Calu3 (cell line): ENCODE measurements at regions not wholly inside any gene's neighbourhood (a gene's known extent, or its start where the extent isn't known, plus 50 kb on each side); places are given as distances from the start of the nearest gene placed in this dataset.

Experiments used
- BruUV-seq: library from RNA; stranded (reverse); fragments of 400-500 nt; replicated peaks from 2 replicates; lab custom pipeline; 2021; lab: Mats Ljungman, UMichigan
- CTCF ChIA-PET: fragments of 300-600 bp; sonication (Branson Sonifier 250); formaldehyde crosslinking; loops from one replicate; lab custom pipeline; 2022; ENCODE audit warnings: antibody characterized with exemption; lab: Charles Lee
- DNase-seq: peaks from one replicate; pipeline ENCODE4 v3.0.0; 2022
- H3K27ac Mint-ChIP-seq: one replicate; pipeline ENCODE4 v1.8.0; 2022; ENCODE audit warnings: mixed read lengths; ENCODE audit not compliant: unreplicated experiment
- H3K27me3 Mint-ChIP-seq: one replicate; pipeline ENCODE4 v1.8.0; 2022; ENCODE audit warnings: mixed read lengths; ENCODE audit not compliant: unreplicated experiment
- H3K36me3 Mint-ChIP-seq: one replicate; pipeline ENCODE4 v1.8.0; 2022; ENCODE audit warnings: mild to moderate bottlenecking, moderate library complexity, mixed read lengths; ENCODE audit not compliant: insufficient read depth, unreplicated experiment
- H3K4me1 Mint-ChIP-seq: one replicate; pipeline ENCODE4 v1.8.0; 2022; ENCODE audit warnings: mild to moderate bottlenecking, low read depth, mixed read lengths; ENCODE audit not compliant: unreplicated experiment
- H3K4me3 Mint-ChIP-seq: one replicate; pipeline ENCODE4 v1.8.0; 2022; ENCODE audit warnings: mild to moderate bottlenecking, low read depth, moderate library complexity, mixed read lengths; ENCODE audit not compliant: unreplicated experiment
- H3K9me3 Mint-ChIP-seq: one replicate; pipeline ENCODE4 v1.8.0; 2022; ENCODE audit warnings: low read depth, mixed read lengths; ENCODE audit not compliant: unreplicated experiment
- CTCF ChIP-seq: fragments of 200-600 bp; IDR thresholded peaks from one replicate; pipeline ENCODE4 v1.8.0; 2022; ENCODE audit warnings: antibody characterized with exemption; ENCODE audit not compliant: unreplicated experiment
- intact Hi-C: fragments of 100-400 bp; cut with micrococcal nuclease; formaldehyde crosslinking; loops from one replicate; pipeline ENCODE4 v1.10.0; 2022; ENCODE audit not compliant: unreplicated experiment

DNA sequence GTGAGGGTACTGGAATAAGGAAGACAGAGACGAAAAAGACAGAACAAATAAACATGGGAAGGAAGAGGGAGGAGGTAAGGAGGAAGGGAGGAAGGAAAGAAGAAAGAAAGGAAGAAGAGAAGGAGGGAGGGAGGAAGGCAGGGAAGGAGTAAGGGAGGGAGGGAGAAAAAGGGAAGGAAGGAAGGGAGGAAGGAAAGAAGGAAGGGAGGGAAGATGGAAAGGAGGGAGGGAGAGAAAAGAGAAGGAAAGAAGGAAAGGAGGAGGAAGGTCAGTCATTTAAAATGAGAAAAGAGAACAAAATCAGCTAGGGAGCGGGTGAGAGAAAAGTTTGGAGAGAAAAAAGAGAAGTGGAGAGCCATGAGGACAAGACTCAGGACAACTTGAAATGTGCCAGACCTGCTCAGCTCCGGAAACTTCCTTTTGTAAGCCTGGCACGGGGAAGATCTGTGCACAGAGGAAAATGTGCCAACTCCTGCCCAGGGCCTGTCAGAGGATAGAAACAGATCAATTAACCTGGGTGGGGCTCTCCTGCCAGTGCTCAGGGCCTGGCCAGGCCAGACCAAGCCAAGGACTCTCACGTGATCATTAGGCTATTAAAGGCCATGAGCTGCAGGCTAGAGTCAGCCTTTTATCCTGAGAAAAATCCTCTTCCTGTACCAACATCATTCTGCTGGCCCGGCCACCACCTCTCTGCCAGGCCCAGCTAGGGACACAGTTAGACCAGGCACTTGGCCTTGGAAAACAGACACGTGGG, 50.1 kb upstream of the BCL6 start:
- peaks cover 9% of the 10 kb centered on the region for H3K27me3 Mint-ChIP-seq
- TF ChIP-seq CTCF = no peak
- intact Hi-C loops = no loop called here
- peaks cover 21% of the 10 kb centered on the region for H3K4me1 Mint-ChIP-seq
- no TSS peak for BruUV-seq
- H3K36me3 Mint-ChIP-seq = no peaks in the 10 kb centered on the region
- H3K4me3 Mint-ChIP-seq = no peak overlapping the region
- no peaks in the 10 kb centered on the region for H3K9me3 Mint-ChIP-seq
- peak; percentile 42 for DNase-seq
- H3K27ac Mint-ChIP-seq = no peak overlapping the region
- CTCF ChIA-PET = interaction anchor here (0.6 to 1.5 kb wide), 2 partner anchors 15 to 131 kb away, joined by 3 to 4 read pairs; no protein-coding TSS in a partner anchor

DNA sequence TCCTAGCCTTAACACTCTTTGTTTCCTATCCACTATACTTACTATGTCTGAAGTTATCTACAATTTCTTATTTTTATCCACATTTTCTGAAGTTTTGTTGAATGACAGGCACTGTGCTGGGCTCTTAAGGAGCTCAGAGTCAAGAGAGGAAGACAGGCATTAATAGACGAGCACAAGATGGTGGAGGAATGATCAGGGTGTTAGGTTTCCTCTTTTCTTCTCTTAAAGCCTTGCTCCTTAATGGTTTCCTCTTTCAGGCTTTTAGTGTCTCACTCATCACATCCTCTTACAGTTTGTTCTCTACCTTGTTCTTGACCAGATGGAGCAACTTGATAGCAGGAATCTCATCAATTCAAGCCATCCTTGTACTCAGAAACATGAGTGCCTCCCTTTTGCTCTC, 52.9 kb upstream of the BCL6 start:
- DNase-seq = no peak
- H3K4me1 Mint-ChIP-seq = peaks cover 14% of the 10 kb centered on the region
- CTCF ChIA-PET = no interaction called here
- H3K4me3 Mint-ChIP-seq = no peak overlapping the region
- intact Hi-C loops = no loop called here
- no peak for TF ChIP-seq CTCF
- H3K27ac Mint-ChIP-seq = no peak overlapping the region
- H3K27me3 Mint-ChIP-seq = peaks cover 9% of the 10 kb centered on the region
- BruUV-seq = no TSS peak
- no peaks in the 10 kb centered on the region for H3K9me3 Mint-ChIP-seq
- no peaks in the 10 kb centered on the region for H3K36me3 Mint-ChIP-seq

DNA sequence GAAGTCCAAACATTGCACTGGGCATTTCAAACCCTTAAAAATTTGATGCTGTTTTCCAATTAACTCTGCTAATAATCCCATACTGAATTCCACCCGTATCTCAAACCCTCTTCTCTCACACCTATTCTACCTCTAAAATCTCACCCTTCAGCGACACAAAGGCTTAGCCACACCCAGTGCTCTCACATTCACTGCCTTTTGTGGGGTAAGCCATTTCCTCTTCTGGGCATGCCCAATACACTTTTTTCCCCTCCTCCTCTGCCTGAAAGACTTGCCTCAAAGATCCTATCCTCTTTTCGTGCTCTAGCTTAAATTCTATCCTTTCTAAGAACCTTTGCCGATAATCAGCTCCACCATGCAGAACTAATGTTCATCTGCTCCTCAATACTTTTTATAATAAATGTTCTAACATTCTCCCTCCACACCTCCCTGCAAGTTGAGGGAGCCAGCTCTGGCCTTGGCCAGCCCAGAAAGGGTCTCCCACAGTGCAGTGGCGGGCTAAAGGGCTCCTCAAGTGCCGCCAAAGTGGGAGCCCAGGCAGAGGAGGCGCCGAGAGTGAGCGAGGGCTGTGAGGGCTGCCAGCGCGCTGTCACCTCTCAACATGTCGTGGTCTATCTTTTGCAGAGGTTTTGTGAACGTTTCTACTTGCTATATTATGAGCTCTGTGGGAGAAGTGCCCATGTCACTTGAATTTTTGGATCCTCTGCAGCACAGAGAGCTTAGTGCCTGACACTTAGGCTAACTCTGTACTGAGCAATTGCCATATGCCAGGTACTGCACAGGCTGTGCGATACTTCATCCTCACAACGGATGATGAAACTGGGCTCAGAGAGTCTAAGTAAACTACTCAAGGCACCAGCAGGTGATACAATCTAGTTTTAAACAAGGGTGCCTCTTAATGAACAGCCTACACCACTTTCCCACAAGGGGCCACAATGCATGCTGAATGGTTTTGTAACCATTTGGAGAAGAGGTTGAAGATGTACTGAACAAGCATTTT, 53.6 kb upstream of the BCL6 start:
- no peak overlapping the region for H3K27ac Mint-ChIP-seq
- no TSS peak for BruUV-seq
- no peak for DNase-seq
- TF ChIP-seq CTCF = no peak
- H3K4me1 Mint-ChIP-seq = peaks cover 14% of the 10 kb centered on the region
- CTCF ChIA-PET = interaction anchor here (0.7 kb wide), 1 partner anchor 79 kb away, joined by 3 read pairs; no protein-coding TSS in a partner anchor
- H3K4me3 Mint-ChIP-seq = no peak overlapping the region
- H3K36me3 Mint-ChIP-seq = no peaks in the 10 kb centered on the region
- H3K27me3 Mint-ChIP-seq = peaks cover 9% of the 10 kb centered on the region
- intact Hi-C loops = no loop called here
- no peaks in the 10 kb centered on the region for H3K9me3 Mint-ChIP-seq

GRCh38 chr3:187799942-187800641, 54.8 kb upstream of the BCL6 start:
- no peaks in the 10 kb centered on the region for H3K9me3 Mint-ChIP-seq
- intact Hi-C loops = no loop called here
- CTCF ChIA-PET = no interaction called here
- H3K4me3 Mint-ChIP-seq = no peak overlapping the region
- no peak for TF ChIP-seq CTCF
- H3K27ac Mint-ChIP-seq = no peak overlapping the region
- H3K4me1 Mint-ChIP-seq = peaks cover 8% of the 10 kb centered on the region
- H3K36me3 Mint-ChIP-seq = no peaks in the 10 kb centered on the region
- BruUV-seq = no TSS peak
- DNase-seq = no peak
- H3K27me3 Mint-ChIP-seq = peaks cover 9% of the 10 kb centered on the region
